Fibroblast of the aortic adventitia (primary cell): ENCODE measurements at regions not wholly inside any gene's neighbourhood (a gene's known extent, or its start where the extent isn't known, plus 50 kb on each side); places are given as distances from the start of the nearest gene placed in this dataset.

Experiments used
- DNase-seq: peaks from one replicate; pipeline ENCODE4 v3.0.0-alpha.2; 2010; ENCODE audit warnings: low read depth
- H3K4me3 ChIP-seq: 2 replicates; pipeline ENCODE4 v1.5.1; 2011; ENCODE audit warnings: low read depth, mild to moderate bottlenecking, control low read depth, low read length, moderate library complexity
- CTCF ChIP-seq: IDR thresholded peaks from 2 replicates; pipeline ENCODE4 v1.5.1; 2011; ENCODE audit warnings: mild to moderate bottlenecking, low read length, control low read depth, inconsistent platforms; ENCODE audit not compliant: insufficient read depth

GRCh38 chr2:167702227-167702626, 545.2 kb downstream of the STK39 start:
- no peak overlapping the region for H3K4me3 ChIP-seq
- no peak for TF ChIP-seq CTCF
- DNase-seq: no peak

- TF ChIP-seq CTCF: no peak
- no peak overlapping the region for H3K4me3 ChIP-seq
- DNase-seq: no peak
Measured at GRCh38 chr2:167701651-167702050, 545.7 kb downstream of the STK39 start.

- no peak for TF ChIP-seq CTCF
- H3K4me3 ChIP-seq: no peak overlapping the region
- DNase-seq: no peak
Measured at GRCh38 chr2:167697948-167698347, 549.4 kb downstream of the STK39 start.

- no peak for TF ChIP-seq CTCF
- no peak overlapping the region for H3K4me3 ChIP-seq
- no peak for DNase-seq
Measured at GRCh38 chr2:167697194-167697593, 550.2 kb downstream of the STK39 start.

- no peak for DNase-seq
- H3K4me3 ChIP-seq: no peak overlapping the region
- no peak for TF ChIP-seq CTCF
Measured at GRCh38 chr2:167692936-167693335, 554.5 kb downstream of the STK39 start.

GRCh38 chr2:167692191-167692590, 555.2 kb downstream of the STK39 start:
- no peak for DNase-seq
- TF ChIP-seq CTCF: no peak
- no peak overlapping the region for H3K4me3 ChIP-seq

GRCh38 chr2:167689444-167689843, 558.0 kb downstream of the STK39 start:
- no peak for TF ChIP-seq CTCF
- no peak overlapping the region for H3K4me3 ChIP-seq
- DNase-seq: no peak
